GM21367 (cell line): ENCODE measurements at regions not wholly inside any gene's neighbourhood (a gene's known extent, or its start where the extent isn't known, plus 50 kb on each side); places are given as distances from the start of the nearest gene placed in this dataset.
A peak's percentile ranks its signal among the peaks of the same experiment; 100 is the strongest.

Experiments used
- ATAC-seq: cut with Tn5 transposase; IDR thresholded peaks from one replicate; pipeline ENCODE4 v1.9.1; 2021; ENCODE audit not compliant: unreplicated experiment

- no peak for ATAC-seq
Observed at GRCh38 chr1:198032668-198033067, 115.5 kb downstream of the LHX9 start.

- no peak for ATAC-seq
Observed at GRCh38 chr1:198040880-198041279, 115.9 kb upstream of the NEK7 start.

- no peak for ATAC-seq
Observed at GRCh38 chr1:198042168-198042567, 114.6 kb upstream of the NEK7 start.

GRCh38 chr1:198047913-198048312 lies 108.9 kb upstream of the NEK7 start:
- no peak for ATAC-seq

GRCh38 chr1:198054510-198054909 lies 102.3 kb upstream of the NEK7 start:
- no peak for ATAC-seq

GRCh38 chr1:198056255-198056654 lies 100.5 kb upstream of the NEK7 start:
- peak; percentile 74 for ATAC-seq

- ATAC-seq: no peak
Observed at GRCh38 chr1:198064181-198064580, 92.6 kb upstream of the NEK7 start.

GRCh38 chr1:198068285-198068684 lies 88.5 kb upstream of the NEK7 start:
- ATAC-seq: no peak

GRCh38 chr1:198072177-198072576 lies 84.6 kb upstream of the NEK7 start:
- no peak for ATAC-seq

GRCh38 chr1:198075296-198075695 lies 81.5 kb upstream of the NEK7 start:
- ATAC-seq: no peak

GRCh38 chr1:198079432-198079951 lies 77.3 kb upstream of the NEK7 start:
- no peak for ATAC-seq

- ATAC-seq: no peak
Observed at GRCh38 chr1:198082576-198082975, 74.2 kb upstream of the NEK7 start.

GRCh38 chr1:198083549-198083948 lies 73.2 kb upstream of the NEK7 start:
- ATAC-seq: no peak

- ATAC-seq: no peak
Observed at GRCh38 chr1:198084241-198084908, 72.4 kb upstream of the NEK7 start.

GRCh38 chr1:198086051-198086745 lies 70.6 kb upstream of the NEK7 start:
- ATAC-seq: no peak

GRCh38 chr1:198087831-198088230 lies 69.0 kb upstream of the NEK7 start:
- no peak for ATAC-seq

- ATAC-seq: peak; percentile 60
Observed at GRCh38 chr1:198088360-198089071, 68.3 kb upstream of the NEK7 start.

GRCh38 chr1:198096390-198096789 lies 60.4 kb upstream of the NEK7 start:
- ATAC-seq: no peak

- ATAC-seq: no peak
Observed at GRCh38 chr1:198099755-198100154, 57.0 kb upstream of the NEK7 start.

GRCh38 chr1:198101716-198102453 lies 54.9 kb upstream of the NEK7 start:
- no peak for ATAC-seq

GRCh38 chr1:198102454-198102827 lies 54.4 kb upstream of the NEK7 start:
- no peak for ATAC-seq
